OCI-LY7 (cell line): ENCODE measurements at regions not wholly inside any gene's neighbourhood (a gene's known extent, or its start where the extent isn't known, plus 50 kb on each side); places are given as distances from the start of the nearest gene placed in this dataset.

ENCODE experiments used
- CTCF ChIP-seq: fragments of 200-600 bp; sonication (generic); conservative IDR thresholded peaks from 2 replicates; pipeline ENCODE4 v1.5.1; 2014; ENCODE audit warnings: mild to moderate bottlenecking, antibody characterized with exemption, low read length, moderate library complexity, mixed read lengths
- EZH2phosphoT487 ChIP-seq: fragments of 200-600 bp; sonication (generic); IDR thresholded peaks from 2 replicates; pipeline ENCODE4 v1.6.1; 2018; ENCODE audit warnings: low read depth, borderline replicate concordance, mild to moderate bottlenecking, mixed run types, antibody characterized with exemption, low read length, moderate library complexity, mixed read lengths

GRCh38 chr7:35480806-35481205, 214.1 kb downstream of the HERPUD2 start:
- TF ChIP-seq CTCF, result no peak
- no peak for TF ChIP-seq EZH2phosphoT487
